NCI-H1436 (cell line): ENCODE measurements at regions not wholly inside any gene's neighbourhood (a gene's known extent, or its start where the extent isn't known, plus 50 kb on each side); places are given as distances from the start of the nearest gene placed in this dataset.
A peak's percentile ranks its signal among the peaks of the same experiment; 100 is the strongest.
"Not testable (repeated sequence)": the region's sequence is repeated elsewhere in the genome, so short reads cannot be mapped to it uniquely, and the experiment has no call there.

Experiments
- DNase-seq: peaks from one replicate; lab custom pipeline; 2025; lab: John Stamatoyannopoulos, UW

DNA sequence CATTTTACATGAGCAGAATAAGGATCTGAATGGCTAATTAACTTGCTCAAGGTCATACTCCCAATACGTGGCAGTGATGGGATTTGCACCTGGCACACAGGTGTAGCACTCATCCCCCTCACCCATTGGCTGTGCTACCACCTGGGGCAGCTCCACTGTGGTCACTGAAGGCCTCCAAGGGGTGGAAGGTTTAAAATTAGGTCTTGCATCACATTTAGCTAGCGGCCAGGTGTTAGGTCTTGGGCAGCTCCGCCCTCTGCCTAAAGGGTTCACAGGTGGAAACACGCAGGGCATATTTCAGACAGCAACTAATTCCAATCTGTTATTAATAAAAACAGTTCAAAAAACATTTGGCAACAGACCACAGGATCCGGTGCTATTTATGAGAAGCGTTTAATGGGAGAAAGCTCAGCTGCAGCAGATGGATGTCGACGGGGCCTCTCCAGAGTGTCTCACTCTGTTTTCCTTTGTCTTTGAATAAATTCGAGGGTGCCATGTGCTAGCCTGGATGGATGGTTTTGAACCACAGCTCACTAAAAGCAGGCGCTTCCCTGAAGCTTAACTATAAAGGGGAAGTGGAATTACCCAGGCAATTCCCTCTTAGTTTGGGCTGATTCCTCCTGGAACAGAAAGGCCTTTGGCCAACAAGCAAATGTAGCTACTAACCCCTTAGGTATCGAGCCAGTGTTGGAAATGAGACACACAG lies 1017.6 kb downstream of the TYW1 start:
- DNase-seq: no peak

DNA sequence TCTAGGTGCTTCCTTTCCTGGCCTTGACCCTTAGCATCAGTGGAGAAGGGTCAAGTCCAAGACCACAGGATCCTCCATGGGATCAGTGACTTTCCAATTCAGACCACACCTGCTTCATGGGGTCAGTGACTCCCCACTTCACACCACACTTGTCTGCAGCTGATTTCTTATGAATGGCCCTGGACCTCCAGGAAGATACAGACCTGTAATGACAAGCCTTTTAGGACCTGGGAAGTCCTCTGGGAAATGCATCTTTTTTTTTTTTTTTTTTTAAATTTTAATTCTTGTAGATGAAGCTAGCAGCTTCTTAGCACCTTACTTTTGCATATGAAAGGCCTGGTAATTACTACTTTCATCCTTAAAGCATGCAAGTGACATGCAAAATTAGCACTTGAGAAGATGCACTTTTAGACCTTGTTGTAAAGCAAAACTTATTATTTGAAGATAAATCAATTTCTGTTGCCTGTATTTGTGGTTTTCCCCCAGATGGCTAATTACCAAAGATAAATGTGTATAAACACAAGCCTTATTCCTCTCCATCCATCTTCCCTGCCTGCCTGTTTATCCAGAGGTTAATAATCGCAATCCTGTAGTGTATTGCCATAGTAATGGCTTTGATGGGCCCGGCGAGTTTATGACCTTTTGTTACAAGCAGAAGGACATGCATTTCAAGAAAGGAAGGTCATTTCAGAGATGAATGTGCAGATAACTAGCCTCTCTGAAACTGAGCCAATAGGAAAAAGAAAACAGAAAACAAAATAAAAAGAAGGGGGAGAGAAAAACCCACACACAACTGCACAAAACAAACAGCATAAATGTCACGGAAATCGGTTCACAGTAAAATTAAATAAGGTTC lies 1018.7 kb downstream of the TYW1 start:
- no peak for DNase-seq

DNA sequence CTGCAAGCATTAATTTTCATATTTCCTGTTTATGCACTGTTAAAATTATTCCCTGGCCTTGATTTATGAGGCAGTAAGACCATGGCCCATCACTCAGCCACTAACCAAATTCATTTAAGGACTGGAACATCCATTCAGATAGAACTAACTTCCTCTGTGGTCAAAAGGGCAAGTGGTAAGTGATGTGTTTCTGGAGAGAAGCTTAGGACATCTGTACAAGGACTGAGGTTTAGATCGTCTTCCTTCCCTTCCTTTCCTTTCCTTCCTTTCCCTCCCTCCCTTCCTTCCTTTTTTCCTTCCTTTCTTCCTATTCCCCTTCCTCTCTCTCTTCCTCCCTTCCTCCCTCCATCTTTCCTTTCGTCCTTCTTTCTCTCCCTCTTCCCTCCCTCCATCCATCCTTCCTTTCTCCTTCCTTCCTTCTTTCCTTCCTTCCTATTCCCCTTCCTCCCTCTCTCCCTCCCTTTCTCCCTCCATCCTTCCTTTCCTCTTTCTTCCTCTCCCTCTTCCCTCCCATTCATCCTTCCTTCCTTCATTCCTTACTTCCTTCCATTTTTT lies 1019.4 kb downstream of the TYW1 start:
- no peak for DNase-seq

DNA sequence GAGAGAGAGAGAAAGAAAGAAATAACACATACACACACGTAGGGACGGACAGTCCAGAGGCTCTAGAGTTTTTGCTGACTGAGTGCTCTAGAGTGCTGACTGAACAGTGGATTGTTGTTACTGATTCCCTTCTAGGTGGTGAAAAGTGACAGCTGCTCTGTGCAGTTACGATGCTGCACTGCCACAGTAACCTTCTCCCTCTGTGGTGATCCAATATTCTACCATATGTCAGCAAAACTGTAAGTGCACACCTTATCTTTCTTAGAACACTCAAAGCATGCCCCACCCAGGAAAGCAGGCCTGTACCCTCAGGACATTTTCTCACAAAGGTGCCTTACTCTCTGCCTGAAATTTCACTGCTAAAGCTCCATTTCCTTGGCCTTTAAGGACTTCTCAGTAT lies 1023.5 kb downstream of the TYW1 start:
- no peak for DNase-seq

DNA sequence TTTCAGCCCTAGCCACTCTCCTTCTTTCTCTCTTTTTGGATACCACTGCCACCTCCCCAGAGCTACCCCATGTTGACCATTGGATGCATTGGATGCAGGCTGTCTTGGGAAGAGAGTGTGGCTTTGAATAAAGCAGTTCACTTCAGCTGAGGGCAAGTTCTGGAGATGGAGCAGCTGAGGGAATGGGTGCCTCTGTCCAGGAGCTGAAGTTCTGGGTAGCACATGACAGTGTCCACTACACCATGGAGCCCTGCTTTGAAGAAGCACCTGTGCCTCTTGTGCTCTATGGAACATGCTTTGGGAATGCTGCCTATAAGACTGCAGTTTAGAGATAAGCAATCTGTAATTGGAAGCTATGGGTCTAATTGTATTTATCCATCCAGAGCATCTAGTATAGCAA lies 1028.7 kb downstream of the TYW1 start:
- DNase-seq: no peak

- DNase-seq: no peak
Measured at GRCh38 chr7:68030530-68030929, 1033.9 kb downstream of the TYW1 start.

GRCh38 chr7:68031180-68031943 lies 1034.7 kb downstream of the TYW1 start:
- no peak for DNase-seq

GRCh38 chr7:68038621-68039314 lies 1042.1 kb downstream of the TYW1 start:
- no peak for DNase-seq

DNA sequence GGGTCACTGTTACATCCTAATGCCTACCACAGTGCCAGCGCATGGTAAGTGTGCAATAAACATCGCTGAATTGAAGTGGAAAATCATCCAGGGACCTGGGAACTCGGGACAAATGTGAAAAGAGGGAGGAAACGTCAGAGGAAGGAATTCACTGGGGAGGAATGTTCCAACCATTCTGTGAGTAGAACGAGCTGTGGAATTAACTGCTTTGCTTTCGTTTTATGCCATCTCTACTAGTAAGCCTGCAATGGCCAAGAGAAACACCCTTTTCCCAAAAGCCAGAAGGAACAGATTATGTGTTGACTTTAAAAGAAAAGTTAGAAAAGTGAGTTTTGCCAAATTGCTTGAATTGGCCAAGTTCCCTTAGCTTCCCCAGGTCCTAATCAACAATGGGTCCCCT lies 1044.9 kb downstream of the TYW1 start:
- DNase-seq: no peak

DNA sequence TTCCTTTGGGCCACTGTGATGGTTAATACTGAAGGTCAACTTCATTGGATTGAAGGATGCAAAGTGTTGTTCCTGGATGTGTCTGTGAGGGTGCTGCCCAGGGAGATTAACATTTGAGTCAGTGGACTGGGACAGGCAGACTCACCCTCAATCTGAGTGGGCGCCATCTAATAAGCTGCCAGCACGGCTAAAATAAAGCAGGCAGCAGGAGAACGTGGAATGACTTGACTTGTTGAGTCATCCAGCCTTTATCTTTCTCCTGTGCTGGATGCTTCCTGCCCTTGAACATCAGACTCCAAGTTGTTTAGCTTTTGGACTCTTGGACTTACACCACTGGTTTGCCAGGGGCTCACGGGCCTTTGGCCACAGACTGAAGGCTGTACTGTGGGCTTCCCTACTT lies 1046.9 kb downstream of the TYW1 start:
- DNase-seq: no peak

GRCh38 chr7:68050627-68051026 lies 1054.0 kb downstream of the TYW1 start:
- no peak for DNase-seq

GRCh38 chr7:68058014-68058413 lies 1061.4 kb downstream of the TYW1 start:
- no peak for DNase-seq

GRCh38 chr7:68063171-68063570 lies 1066.5 kb downstream of the TYW1 start:
- DNase-seq: no peak

GRCh38 chr7:68065581-68065980 lies 1068.9 kb downstream of the TYW1 start:
- DNase-seq: no peak

DNA sequence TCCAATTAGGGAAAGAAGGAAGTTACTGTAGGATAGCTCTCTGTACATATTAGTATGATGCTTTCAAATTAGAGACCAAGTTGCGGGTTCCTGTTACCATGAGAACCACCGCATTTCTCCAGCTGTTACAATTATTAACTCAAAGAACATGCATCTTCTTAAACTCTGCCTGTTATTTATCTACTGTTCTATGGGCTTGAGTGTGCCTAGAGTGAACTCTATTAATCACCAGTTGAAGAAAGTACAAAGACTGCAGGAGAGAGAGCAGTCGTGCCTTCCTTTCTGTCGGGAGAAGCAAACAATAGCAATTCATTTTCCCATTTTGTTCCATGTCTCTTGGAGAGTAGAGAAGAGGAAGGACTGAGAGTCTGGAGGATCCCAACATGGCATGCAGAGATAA lies 1071.2 kb downstream of the TYW1 start:
- DNase-seq: no peak

- no peak for DNase-seq
Measured at GRCh38 chr7:68070992-68071391, 1074.4 kb downstream of the TYW1 start.

DNA sequence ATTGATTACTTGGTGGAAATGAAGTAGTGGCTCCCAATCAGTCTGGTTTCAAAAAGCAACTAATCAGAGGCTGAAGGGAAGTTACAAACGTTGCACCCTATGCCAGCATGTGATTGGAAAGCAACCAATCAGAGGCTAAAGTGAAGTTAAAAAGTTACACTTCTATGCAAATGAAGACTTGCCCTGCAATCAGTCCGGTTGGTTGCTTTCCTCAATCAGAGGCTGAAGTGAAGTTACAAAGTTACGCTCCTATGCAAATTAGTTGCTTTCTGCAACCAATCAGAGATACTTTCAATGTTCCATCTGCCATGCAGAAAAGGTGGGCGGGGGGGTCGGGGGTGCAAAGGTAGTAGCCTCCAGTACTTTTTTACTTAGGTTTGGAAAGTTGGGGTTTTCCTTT lies 1077.1 kb downstream of the TYW1 start:
- no peak for DNase-seq

- no peak for DNase-seq
Measured at GRCh38 chr7:68074242-68074641, 1077.6 kb downstream of the TYW1 start.

DNA sequence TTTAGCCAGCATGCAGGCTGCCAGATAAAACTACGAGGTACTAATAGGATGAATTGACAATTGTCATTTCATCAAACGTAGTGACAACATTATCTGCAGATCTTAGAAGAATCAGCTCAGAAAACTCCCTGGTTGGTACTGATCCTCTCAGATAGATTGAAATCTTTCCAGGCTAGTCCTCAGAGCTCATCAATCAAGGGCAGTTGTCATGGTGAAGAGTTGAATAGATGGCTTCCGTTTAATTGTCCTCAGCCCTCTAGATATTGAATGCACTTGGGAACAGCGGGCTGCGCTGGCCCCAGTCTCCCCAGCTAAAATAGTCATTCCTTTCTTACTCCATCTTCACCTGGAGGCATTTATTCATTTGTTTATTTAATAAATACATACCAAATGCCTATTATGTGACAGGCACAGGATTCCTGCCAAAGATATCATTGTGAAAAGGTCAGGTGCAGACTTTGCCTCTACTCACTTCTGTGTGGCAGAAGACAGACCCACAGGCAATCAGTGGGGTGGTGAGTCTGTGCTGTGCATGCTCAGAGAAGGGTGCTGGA lies 1081.6 kb downstream of the TYW1 start:
- DNase-seq: peak; percentile 10

- DNase-seq: not testable (repeated sequence)
Measured at GRCh38 chr7:68082066-68082960, 1085.7 kb downstream of the TYW1 start.
